ENCODE measurements at regions not wholly inside any gene's neighbourhood (a gene's known extent, or its start where the extent isn't known, plus 50 kb on each side); places are given as distances from the start of the nearest gene placed in this dataset.

GRCh38 chr2:94966689-94967088, 58.8 kb upstream of the MAL start:
- TF ChIP-seq POLR2A (IDR thresholded peaks at IDR 0.05): no peak
- no peak for TF ChIP-seq CTCF (IDR thresholded peaks at IDR 0.05)
